HG03575 (cell line): ENCODE measurements at regions not wholly inside any gene's neighbourhood (a gene's known extent, or its start where the extent isn't known, plus 50 kb on each side); places are given as distances from the start of the nearest gene placed in this dataset.

Source experiments
- ATAC-seq: cut with Tn5 transposase; IDR thresholded peaks from one replicate; pipeline ENCODE4 v1.9.1; 2021; ENCODE audit not compliant: unreplicated experiment, insufficient number of reproducible peaks, low FRiP score; ENCODE audit errors: extremely low read depth

DNA sequence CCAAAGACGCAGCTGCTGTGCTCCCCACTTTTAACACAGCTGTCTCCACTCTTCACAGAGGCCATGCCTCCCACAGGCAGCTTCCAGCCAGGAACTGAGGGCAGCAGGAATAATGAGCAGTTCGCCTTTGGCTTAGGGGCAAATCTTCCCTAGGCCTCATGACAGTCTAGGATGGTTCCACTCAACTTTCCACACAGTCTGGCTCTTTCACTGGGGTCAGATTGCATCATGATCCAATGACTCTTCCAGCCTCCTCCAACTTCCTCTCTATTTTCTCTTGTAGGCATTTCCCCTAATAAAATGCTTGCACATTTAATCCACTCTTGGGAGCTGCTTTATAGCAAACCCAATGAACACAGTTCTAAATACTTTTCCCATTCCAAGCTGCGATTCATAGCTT is 271.6 kb upstream of the ATP2B1 start:
- ATAC-seq = no peak

GRCh38 chr12:89977405-89978085 is 268.9 kb upstream of the ATP2B1 start:
- ATAC-seq = no peak

GRCh38 chr12:89976866-89977265 is 268.2 kb upstream of the ATP2B1 start:
- no peak for ATAC-seq

DNA sequence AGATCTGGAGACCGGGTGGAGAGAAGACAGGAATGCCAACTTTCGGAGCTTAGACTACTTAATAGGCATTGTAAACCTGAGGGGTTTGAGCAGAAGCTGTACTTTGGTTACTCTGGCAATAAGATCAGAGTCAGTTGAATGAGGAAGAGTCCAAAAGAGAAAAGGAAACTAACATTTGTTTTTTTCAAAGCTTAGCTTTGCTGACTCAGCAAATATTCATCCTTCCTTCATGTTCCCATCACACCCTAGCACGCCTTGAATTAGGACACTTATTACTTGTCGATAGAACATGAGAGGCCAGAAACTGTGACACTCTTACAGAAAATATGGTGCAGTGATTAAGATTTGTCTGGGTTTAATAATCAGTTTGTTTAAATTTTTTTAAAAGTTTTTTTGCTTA is 266.9 kb upstream of the ATP2B1 start:
- no peak for ATAC-seq

DNA sequence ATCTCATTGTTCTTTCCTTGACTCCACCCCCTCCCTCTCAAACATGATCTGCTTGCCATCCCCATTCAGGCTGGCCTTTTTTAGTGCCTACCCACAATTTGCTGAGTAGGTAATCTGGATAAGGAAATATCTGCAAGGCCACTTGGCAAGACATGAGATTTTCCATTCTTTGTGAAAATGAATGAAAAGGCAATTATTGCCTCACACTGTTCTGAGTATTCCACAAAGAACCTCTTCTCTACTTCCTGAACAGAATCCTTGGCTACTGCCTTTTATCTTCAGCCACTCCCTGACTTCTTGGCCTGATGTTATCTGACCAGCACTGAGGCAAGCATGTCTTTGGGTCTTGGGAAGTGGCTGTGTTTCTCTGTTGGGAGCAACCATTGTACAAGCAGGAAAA is 263.2 kb upstream of the ATP2B1 start:
- ATAC-seq = no peak

DNA sequence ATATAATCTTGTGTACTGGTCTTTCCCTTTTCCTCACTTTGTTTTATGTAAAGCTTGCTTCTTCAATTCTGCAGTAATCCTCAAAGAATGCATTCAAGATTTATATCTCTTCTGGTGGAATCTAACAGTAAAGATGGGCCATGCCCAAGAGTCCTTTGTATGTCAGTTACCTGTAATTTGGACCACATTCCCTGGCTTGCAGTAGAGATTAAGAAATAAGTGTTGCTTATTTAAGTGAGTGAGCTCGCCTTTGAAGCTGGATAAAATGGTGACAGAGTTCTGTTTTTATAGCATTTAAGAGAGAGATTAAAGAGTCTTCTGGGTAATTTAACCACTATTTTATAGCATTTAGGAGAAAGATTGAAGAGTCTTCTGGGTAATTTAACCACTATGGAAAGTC is 262.1 kb upstream of the ATP2B1 start:
- ATAC-seq = no peak

DNA sequence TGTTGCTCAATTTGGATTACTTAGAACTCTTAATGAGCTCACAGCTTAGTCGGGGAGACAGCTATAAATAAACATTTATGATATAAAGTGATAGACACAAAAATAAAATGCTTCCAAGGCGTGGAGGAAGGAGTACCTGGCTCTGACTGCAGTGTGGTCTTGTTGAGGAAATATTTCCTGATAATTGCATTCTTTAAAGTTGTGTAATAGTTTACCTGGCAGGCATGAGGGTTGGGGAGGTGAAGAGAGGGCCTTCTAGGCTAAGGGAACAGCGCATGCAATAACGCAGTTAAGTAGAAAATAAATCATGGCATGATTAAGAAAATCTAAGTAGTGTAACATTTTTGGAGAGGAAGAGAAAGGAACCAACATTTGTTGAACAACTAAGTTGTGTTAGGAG is 260.5 kb upstream of the ATP2B1 start:
- ATAC-seq = no peak

DNA sequence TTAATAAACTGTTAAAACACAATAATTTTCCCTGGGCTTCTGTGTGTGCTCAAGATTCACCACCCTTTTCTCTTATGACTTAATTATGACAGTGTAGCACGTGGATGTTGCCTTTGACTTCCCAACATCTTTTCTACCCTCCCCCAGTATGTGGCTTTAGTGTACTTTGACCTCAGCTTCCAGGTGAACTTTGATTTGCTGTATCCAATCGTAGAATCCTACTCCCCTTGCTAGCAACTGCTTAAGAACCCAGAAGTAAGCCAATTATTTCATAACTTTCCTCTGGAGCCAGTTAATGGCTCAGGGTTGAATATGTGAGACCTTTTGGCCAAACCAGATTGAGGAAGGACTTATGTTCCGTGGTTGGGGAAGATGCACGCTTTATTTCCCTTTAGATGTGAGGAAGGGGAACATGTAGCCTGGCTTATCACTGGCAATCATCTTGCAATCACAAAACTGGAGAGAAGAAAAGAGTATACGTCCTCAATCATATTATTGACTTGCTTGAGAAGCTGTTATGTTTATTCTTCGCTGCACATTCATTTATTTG is 259.6 kb upstream of the ATP2B1 start:
- ATAC-seq = no peak

- no peak for ATAC-seq
Measured at GRCh38 chr12:89966495-89967240, 258.0 kb upstream of the ATP2B1 start.

DNA sequence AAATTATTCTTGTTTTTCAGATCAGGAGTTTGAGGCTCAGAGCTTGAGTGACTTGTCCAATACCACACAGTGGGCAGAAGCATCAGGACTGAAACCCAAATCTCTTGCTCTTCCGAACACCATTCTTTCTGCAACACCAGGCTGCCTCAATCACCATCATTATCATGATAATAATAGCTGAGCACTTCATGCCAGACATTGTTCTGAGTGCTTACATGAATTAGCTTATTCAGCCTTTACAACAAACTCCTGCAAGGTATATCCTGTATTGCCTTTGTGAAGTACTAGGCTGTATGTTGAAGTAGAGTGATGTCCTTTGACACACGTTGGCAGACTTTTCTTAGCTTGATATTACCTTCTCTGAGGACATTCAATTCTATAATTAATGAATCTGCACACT is 257.4 kb upstream of the ATP2B1 start:
- no peak for ATAC-seq

- no peak for ATAC-seq
Measured at GRCh38 chr12:89962648-89963047, 254.0 kb upstream of the ATP2B1 start.

GRCh38 chr12:89960607-89961394 is 252.2 kb upstream of the ATP2B1 start:
- ATAC-seq = no peak

GRCh38 chr12:89960011-89960507 is 251.4 kb upstream of the ATP2B1 start:
- peak; percentile 94 for ATAC-seq

DNA sequence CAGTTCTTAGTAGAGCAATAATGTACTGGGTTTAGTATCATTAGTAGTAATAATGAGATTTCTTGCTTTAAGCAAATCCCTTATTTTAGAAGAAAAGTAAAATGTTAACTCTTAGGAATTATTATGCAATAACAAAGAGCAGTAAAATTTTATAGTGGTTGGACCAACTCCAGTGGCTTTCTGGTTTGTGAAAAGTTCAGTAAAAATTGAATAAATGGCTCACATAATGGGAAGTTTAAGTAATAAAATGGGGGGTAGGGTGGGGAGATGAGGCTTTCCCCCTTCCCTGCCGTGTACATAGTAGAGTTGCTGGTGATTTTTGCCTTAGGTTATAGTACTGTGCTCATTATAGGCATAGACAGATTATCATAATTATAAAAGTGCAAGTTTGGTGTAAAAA is 250.5 kb upstream of the ATP2B1 start:
- no peak for ATAC-seq

DNA sequence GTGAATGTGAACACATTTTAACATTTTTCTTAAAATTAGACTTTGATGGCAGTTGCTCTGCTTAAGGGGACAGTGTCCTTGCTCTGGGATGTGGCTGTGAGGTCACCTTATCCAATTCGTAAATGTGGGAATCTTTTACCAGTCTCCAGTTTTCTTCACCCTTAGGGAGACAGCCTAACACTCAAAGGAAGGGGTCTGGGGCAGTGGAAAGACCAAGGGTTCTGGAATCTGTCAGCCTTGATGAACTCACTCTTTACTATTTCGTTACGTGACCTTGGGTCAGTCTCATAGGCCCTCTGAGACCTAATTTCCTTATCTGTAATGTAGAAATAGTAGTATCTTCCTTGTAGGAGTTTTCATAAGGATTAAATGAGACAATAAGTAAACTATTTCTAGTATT is 245.6 kb upstream of the ATP2B1 start:
- no peak for ATAC-seq

DNA sequence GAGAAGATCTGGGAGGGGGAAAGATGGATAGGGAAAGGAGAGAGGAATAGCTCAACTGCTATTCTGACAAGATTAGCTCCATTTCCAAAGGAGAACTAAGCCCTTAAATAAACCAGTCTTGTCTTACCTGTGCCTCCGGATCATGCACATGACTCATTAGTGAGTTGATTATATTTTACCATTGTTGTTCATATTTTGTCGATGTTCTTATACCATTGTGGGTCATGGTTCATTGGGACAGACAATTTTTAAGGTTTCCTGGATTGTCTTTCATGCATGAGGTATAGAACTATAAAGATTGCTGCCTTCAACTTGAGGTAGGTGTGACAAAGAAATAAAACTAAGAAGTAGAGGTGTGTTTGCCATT is 243.0 kb upstream of the ATP2B1 start:
- ATAC-seq = no peak

GRCh38 chr12:89951050-89951693 is 242.5 kb upstream of the ATP2B1 start:
- ATAC-seq = no peak

GRCh38 chr12:89950421-89950820 is 241.8 kb upstream of the ATP2B1 start:
- ATAC-seq = no peak
